PC-9 (cell line): ENCODE measurements at regions not wholly inside any gene's neighbourhood (a gene's known extent, or its start where the extent isn't known, plus 50 kb on each side); places are given as distances from the start of the nearest gene placed in this dataset.

Source experiments
- BruUV-seq: library from RNA; stranded (reverse); fragments of 400-500 nt; replicated peaks from 2 replicates; lab custom pipeline; 2021; lab: Mats Ljungman, UMichigan
- CTCF ChIA-PET: fragments of 300-600 bp; sonication (Branson Sonifier 250); formaldehyde crosslinking; loops from one replicate; lab custom pipeline; 2022; ENCODE audit warnings: antibody characterized with exemption; lab: Charles Lee
- POLR2A ChIA-PET: fragments of 300-600 bp; sonication (Branson Sonifier 250); formaldehyde crosslinking; loops from one replicate; lab custom pipeline; 2022; ENCODE audit warnings: antibody characterized with exemption; ENCODE audit not compliant: unreplicated experiment; lab: Charles Lee
- DNase-seq, 2 experiments: peaks; one replicate each; pipeline versions ENCODE4 v3.0.0 to v3.0.0-alpha.2; 2015 to 2022; ENCODE audit warnings: mixed read lengths in 1 of 2
- H2AFZ ChIP-seq: fragments of 200-600 bp; sonication (generic); 2 replicates; pipeline ENCODE4 v1.8.1; 2017; ENCODE audit warnings: antibody characterized with exemption
- H3F3A ChIP-seq: fragments of 200-600 bp; sonication (generic); 2 replicates; pipeline ENCODE4 v1.8.1; 2017; ENCODE audit warnings: antibody characterized with exemption, mild to moderate bottlenecking, low read depth; ENCODE audit not compliant: insufficient read depth
- H3K27ac ChIP-seq: fragments of 200-600 bp; sonication (generic); 2 replicates; pipeline ENCODE4 v1.6.1; 2016; ENCODE audit warnings: mixed run types
- H3K27me3 ChIP-seq: fragments of 200-600 bp; sonication (generic); 2 replicates; pipeline ENCODE4 v1.6.1; 2016; ENCODE audit warnings: low read depth, mixed run types; ENCODE audit not compliant: insufficient read depth
- H3K36me3 ChIP-seq: fragments of 200-600 bp; sonication (generic); 2 replicates; pipeline ENCODE4 v1.6.1; 2016; ENCODE audit warnings: low read depth, mixed run types
- H3K4me1 ChIP-seq: fragments of 200-600 bp; sonication (generic); replicated peaks from 2 replicates; pipeline ENCODE4 v1.6.1; 2016; ENCODE audit warnings: mixed run types; ENCODE audit not compliant: insufficient read depth
- H3K4me2 ChIP-seq: fragments of 200-600 bp; sonication (generic); 2 replicates; pipeline ENCODE4 v1.6.1; 2017; ENCODE audit warnings: mixed run types
- H3K4me3 ChIP-seq: fragments of 200-600 bp; sonication (generic); 2 replicates; pipeline ENCODE4 v1.6.1; 2016; ENCODE audit warnings: mixed run types
- H3K79me2 ChIP-seq: fragments of 200-600 bp; sonication (generic); 2 replicates; pipeline ENCODE4 v1.6.1; 2017; ENCODE audit warnings: low read depth, mixed run types
- H3K9me2 ChIP-seq: fragments of 200-600 bp; sonication (generic); 2 replicates; pipeline ENCODE4 v1.8.1; 2017; ENCODE audit warnings: mild to moderate bottlenecking; ENCODE audit not compliant: insufficient read depth
- H3K9me3 ChIP-seq: fragments of 200-600 bp; sonication (generic); 2 replicates; pipeline ENCODE4 v1.8.1; 2016; ENCODE audit warnings: low read depth; ENCODE audit not compliant: insufficient read depth
- H4K20me1 ChIP-seq: fragments of 200-600 bp; sonication (generic); 2 replicates; pipeline ENCODE4 v1.8.1; 2017; ENCODE audit not compliant: insufficient read depth
- CTCF ChIP-seq: fragments of 200-600 bp; sonication (generic); conservative IDR thresholded peaks from 2 replicates; pipeline ENCODE4 v1.6.1; 2017; ENCODE audit warnings: mixed run types, antibody characterized with exemption, mild to moderate bottlenecking, moderate library complexity
- EZH2 ChIP-seq: fragments of 200-600 bp; sonication (generic); IDR thresholded peaks from 2 replicates; pipeline ENCODE4 v1.8.0; 2017; ENCODE audit warnings: antibody characterized with exemption, low read depth
- intact Hi-C: fragments of 100-400 bp; cut with micrococcal nuclease; formaldehyde crosslinking; loops from one replicate; pipeline ENCODE4 v1.10.0; 2022; ENCODE audit not compliant: unreplicated experiment

- BruUV-seq, result no TSS peak
- no peak overlapping the region for H3K4me2 ChIP-seq
- ChIA-PET POLR2A (no interaction called here), CTCF (interaction anchor here (0.7 kb wide), 1 partner anchor 146 kb away, joined by 5 read pairs; no protein-coding TSS in a partner anchor)
- no peaks in the 10 kb centered on the region for H3K4me1 ChIP-seq
- H3F3A ChIP-seq, result no peaks in the 10 kb centered on the region
- DNase-seq, result no peak
- H4K20me1 ChIP-seq, result no peaks in the 10 kb centered on the region; the same call in 1 of the 2 replicates
- no peaks in the 10 kb centered on the region for H3K9me2 ChIP-seq
- no peaks in the 10 kb centered on the region for H3K79me2 ChIP-seq
- H2AFZ ChIP-seq, result no peak overlapping the region
- no peak overlapping the region for H3K27ac ChIP-seq
- H3K4me3 ChIP-seq, result no peak overlapping the region
- H3K9me3 ChIP-seq, result no peaks in the 10 kb centered on the region
- no peaks in the 10 kb centered on the region for H3K36me3 ChIP-seq
- intact Hi-C loops, result no loop called here
- no peaks in the 10 kb centered on the region for H3K27me3 ChIP-seq
- TF ChIP-seq EZH2, result no peak
- TF ChIP-seq CTCF, result no peak
These were observed 234.5 kb upstream of the GAP43 start for GRCh38 chr3:115388811-115389210.

- DNase-seq, result no peak
- H4K20me1 ChIP-seq, result no peaks in the 10 kb centered on the region
- no TSS peak for BruUV-seq
- H3K36me3 ChIP-seq, result no peaks in the 10 kb centered on the region
- no peaks in the 10 kb centered on the region for H3K79me2 ChIP-seq
- no peak overlapping the region for H3K4me2 ChIP-seq
- H2AFZ ChIP-seq, result no peak overlapping the region
- no peak for TF ChIP-seq CTCF
- no peak for TF ChIP-seq EZH2
- no peaks in the 10 kb centered on the region for H3F3A ChIP-seq
- intact Hi-C loops, result no loop called here
- CTCF ChIA-PET, result no interaction called here
- H3K27ac ChIP-seq, result no peak overlapping the region
- H3K9me3 ChIP-seq, result no peaks in the 10 kb centered on the region
- no peaks in the 10 kb centered on the region for H3K27me3 ChIP-seq
- no peaks in the 10 kb centered on the region for H3K4me1 ChIP-seq
- H3K4me3 ChIP-seq, result no peak overlapping the region
- POLR2A ChIA-PET, result no interaction called here
- H3K9me2 ChIP-seq, result no peaks in the 10 kb centered on the region
These were observed 226.5 kb upstream of the GAP43 start for GRCh38 chr3:115396801-115397200.

GRCh38 chr3:115397433-115397832 is 225.9 kb upstream of the GAP43 start:
- TF ChIP-seq EZH2 (no peak), CTCF (no peak)
- H3K27me3 ChIP-seq, result no peaks in the 10 kb centered on the region
- no peaks in the 10 kb centered on the region for H3K9me3 ChIP-seq
- no peak overlapping the region for H3K4me2 ChIP-seq
- POLR2A ChIA-PET, result no interaction called here
- no peak overlapping the region for H3K27ac ChIP-seq
- CTCF ChIA-PET, result no interaction called here
- no peaks in the 10 kb centered on the region for H4K20me1 ChIP-seq
- BruUV-seq, result no TSS peak
- DNase-seq, result no peak
- no peaks in the 10 kb centered on the region for H3K9me2 ChIP-seq
- no peak overlapping the region for H3K4me3 ChIP-seq
- H3K36me3 ChIP-seq, result no peaks in the 10 kb centered on the region
- H3F3A ChIP-seq, result no peaks in the 10 kb centered on the region
- H2AFZ ChIP-seq, result no peak overlapping the region
- intact Hi-C loops, result no loop called here
- no peaks in the 10 kb centered on the region for H3K79me2 ChIP-seq
- H3K4me1 ChIP-seq, result no peaks in the 10 kb centered on the region
